ENCODE measurements at regions not wholly inside any gene's neighbourhood (a gene's known extent, or its start where the extent isn't known, plus 50 kb on each side); places are given as distances from the start of the nearest gene placed in this dataset.

- DNase-seq, result no peak
- Histone ChIP-seq H3K4me3 (no peak overlapping the region), H3K27me3 (no peaks in the 10 kb centered on the region), H3K27ac (no peak overlapping the region), H3K9me3 (no peaks in the 10 kb centered on the region), H3K36me3 (no peaks in the 10 kb centered on the region), H3K4me1 (peaks cover 0 to 4% of the 10 kb centered on the region in 2 donors)
- ATAC-seq, result no peak
- intact Hi-C loops (cut with DNase I; ENCODE audit: low total_unique reads), result no loop called here
- TF ChIP-seq CTCF (IDR thresholded peaks at IDR 0.05 in 4 of 5, conservative IDR thresholded peaks at IDR 0.05 in 1 of 5) (no peak), POLR2A (IDR thresholded peaks at IDR 0.05) (no peak)
- in situ Hi-C loops (cut with MboI; ENCODE audit: low sequenced_read_pairs in 4 of 4), result no loop called here
Observed at GRCh38 chr11:115581871-115582639, 77.8 kb upstream of the CADM1 start.

- Histone ChIP-seq H3K9me3 (no peaks in the 10 kb centered on the region), H3K36me3 (no peaks in the 10 kb centered on the region), H3K4me1 (peaks cover 0 to 4% of the 10 kb centered on the region in 2 donors), H3K4me3 (no peak overlapping the region), H3K27me3 (no peaks in the 10 kb centered on the region), H3K27ac (no peak overlapping the region)
- no peak for DNase-seq
- intact Hi-C loops (cut with DNase I; ENCODE audit: low total_unique reads), result no loop called here
- no peak for TF ChIP-seq POLR2A (IDR thresholded peaks at IDR 0.05)
- no peak for TF ChIP-seq CTCF (IDR thresholded peaks at IDR 0.05 in 4 of 5, conservative IDR thresholded peaks at IDR 0.05 in 1 of 5)
- no peak for ATAC-seq
- in situ Hi-C loops (cut with MboI; ENCODE audit: low sequenced_read_pairs in 4 of 4), result no loop called here
Observed at GRCh38 chr11:115580927-115581680, 76.9 kb upstream of the CADM1 start.

- no peak for ATAC-seq
- intact Hi-C loops (cut with DNase I; ENCODE audit: low total_unique reads), result no loop called here
- no peak for TF ChIP-seq CTCF (IDR thresholded peaks at IDR 0.05 in 4 of 5, conservative IDR thresholded peaks at IDR 0.05 in 1 of 5)
- TF ChIP-seq POLR2A (IDR thresholded peaks at IDR 0.05), result no peak
Observed at GRCh38 chr11:115580416-115580815, 76.2 kb upstream of the CADM1 start.

GRCh38 chr11:115579181-115579825, 75.1 kb upstream of the CADM1 start:
- no peak overlapping the region for H3K27ac ChIP-seq
- H3K4me3 ChIP-seq, result no peak overlapping the region
- DNase-seq (no peak), ATAC-seq (no peak)
- intact Hi-C loops (cut with DNase I; ENCODE audit: low total_unique reads) (no loop called here), in situ Hi-C loops (cut with MboI; ENCODE audit: low sequenced_read_pairs in 4 of 4) (no loop called here)
- no peaks in the 10 kb centered on the region for H3K27me3 ChIP-seq
- no peaks in the 10 kb centered on the region for H3K36me3 ChIP-seq
- H3K4me1 ChIP-seq, result peaks cover 0 to 4% of the 10 kb centered on the region in 2 donors
- H3K9me3 ChIP-seq, result no peaks in the 10 kb centered on the region
- TF ChIP-seq POLR2A (IDR thresholded peaks at IDR 0.05) (no peak), CTCF (IDR thresholded peaks at IDR 0.05 in 4 of 5, conservative IDR thresholded peaks at IDR 0.05 in 1 of 5) (no peak)

More at GRCh38 chr11:115580416-115580815, 76.2 kb upstream of the CADM1 start:
- no peak for DNase-seq
- H3K27ac ChIP-seq, result no peak overlapping the region
- H3K4me3 ChIP-seq, result no peak overlapping the region
- no peaks in the 10 kb centered on the region for H3K36me3 ChIP-seq
- in situ Hi-C loops (cut with MboI; ENCODE audit: low sequenced_read_pairs in 4 of 4), result no loop called here
- peaks cover 0 to 4% of the 10 kb centered on the region in 2 donors for H3K4me1 ChIP-seq
- H3K27me3 ChIP-seq, result no peaks in the 10 kb centered on the region
- no peaks in the 10 kb centered on the region for H3K9me3 ChIP-seq

Data from gastrocnemius medialis (tissue), 4 donors.